ENCODE measurements at regions not wholly inside any gene's neighbourhood (a gene's known extent, or its start where the extent isn't known, plus 50 kb on each side); places are given as distances from the start of the nearest gene placed in this dataset.

DNA sequence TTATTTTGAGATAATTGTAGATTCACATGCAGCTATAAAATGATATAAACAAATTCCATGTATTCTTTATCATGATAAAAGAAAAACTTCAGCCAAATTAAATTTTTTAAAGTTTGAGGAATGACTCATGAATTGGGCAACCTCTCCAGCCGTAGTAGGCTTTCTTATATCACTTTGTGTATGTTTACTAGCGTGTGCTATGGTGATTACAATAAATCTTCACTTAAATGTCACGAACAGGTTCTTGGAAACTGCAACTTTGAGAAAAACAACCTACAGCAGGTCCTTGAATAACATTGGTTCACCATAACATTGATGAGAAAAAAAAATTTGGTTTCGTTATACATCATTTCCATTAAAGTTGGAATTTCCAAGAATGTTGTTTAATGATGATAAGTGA lies 730.9 kb upstream of the TYRP1 start:
- TF ChIP-seq, protein P1, sequence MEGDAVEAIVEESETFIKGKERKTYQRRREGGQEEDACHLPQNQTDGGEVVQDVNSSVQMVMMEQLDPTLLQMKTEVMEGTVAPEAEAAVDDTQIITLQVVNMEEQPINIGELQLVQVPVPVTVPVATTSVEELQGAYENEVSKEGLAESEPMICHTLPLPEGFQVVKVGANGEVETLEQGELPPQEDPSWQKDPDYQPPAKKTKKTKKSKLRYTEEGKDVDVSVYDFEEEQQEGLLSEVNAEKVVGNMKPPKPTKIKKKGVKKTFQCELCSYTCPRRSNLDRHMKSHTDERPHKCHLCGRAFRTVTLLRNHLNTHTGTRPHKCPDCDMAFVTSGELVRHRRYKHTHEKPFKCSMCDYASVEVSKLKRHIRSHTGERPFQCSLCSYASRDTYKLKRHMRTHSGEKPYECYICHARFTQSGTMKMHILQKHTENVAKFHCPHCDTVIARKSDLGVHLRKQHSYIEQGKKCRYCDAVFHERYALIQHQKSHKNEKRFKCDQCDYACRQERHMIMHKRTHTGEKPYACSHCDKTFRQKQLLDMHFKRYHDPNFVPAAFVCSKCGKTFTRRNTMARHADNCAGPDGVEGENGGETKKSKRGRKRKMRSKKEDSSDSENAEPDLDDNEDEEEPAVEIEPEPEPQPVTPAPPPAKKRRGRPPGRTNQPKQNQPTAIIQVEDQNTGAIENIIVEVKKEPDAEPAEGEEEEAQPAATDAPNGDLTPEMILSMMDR (conservative IDR thresholded peaks at IDR 0.05; ENCODE audit: low read depth, low read length): no peak
- TF ChIP-seq EZH2 (IDR thresholded peaks at IDR 0.05; ENCODE audit: low read length, unreplicated experiment): no peak
